Testis (tissue), 2 donors: ENCODE measurements at regions not wholly inside any gene's neighbourhood (a gene's known extent, or its start where the extent isn't known, plus 50 kb on each side); places are given as distances from the start of the nearest gene placed in this dataset.

Experiments
- DNase-seq: peaks from one replicate; pipeline ENCODE4 v3.0.0-alpha.2; 2019
- H3K27ac ChIP-seq, 2 donors: fragments of 200-600 bp; sonication (generic); one replicate each; pipeline ENCODE4 v1.5.1; 2019
- H3K27me3 ChIP-seq: fragments of 200-600 bp; sonication (generic); one replicate; pipeline ENCODE4 v1.5.1; 2019
- H3K36me3 ChIP-seq: fragments of 200-600 bp; sonication (generic); one replicate; pipeline ENCODE4 v1.5.1; 2017; ENCODE audit warnings: low read depth; ENCODE audit errors: missing control alignments
- H3K4me1 ChIP-seq: fragments of 200-600 bp; sonication (generic); one replicate; pipeline ENCODE4 v1.5.1; 2019
- H3K4me3 ChIP-seq, 2 donors: fragments of 200-600 bp; sonication (generic); one replicate each; pipeline ENCODE4 v1.5.1; 2017 to 2019
- H3K9me3 ChIP-seq: fragments of 200-600 bp; sonication (generic); one replicate; pipeline ENCODE4 v1.5.1; 2017
- POLR2A ChIP-seq: fragments of 450-650 bp; IDR thresholded peaks from one replicate; pipeline ENCODE4 v1.6.1; 2017; ENCODE audit warnings: antibody characterized with exemption, mild to moderate bottlenecking, moderate library complexity
- WGBS, 2 donors: methylation state at CpG; one replicate each; pipeline ENCODE4 v1.1.5; 2018; 5-methylcytosine and 5-hydroxymethylcytosine counted together
- intact Hi-C: fragments of 100-400 bp; cut with DNase I; formaldehyde crosslinking; loops from one replicate; pipeline ENCODE4 v1.15.1; 2023; ENCODE audit warnings: low total_unique reads
- TF ChIP-seq, protein P1 (sequence below), 3 experiments: fragments of 450-650 bp in 2 of 3; fragments of 200-600 bp in 1 of 3; sonication (generic) in 1 of 3; IDR thresholded peaks; one replicate each; pipeline ENCODE4 v1.5.1; 2016 to 2019; ENCODE audit warnings: antibody characterized with exemption in 3 of 3, mild to moderate bottlenecking in 2 of 3, moderate library complexity in 1 of 3

DNA sequence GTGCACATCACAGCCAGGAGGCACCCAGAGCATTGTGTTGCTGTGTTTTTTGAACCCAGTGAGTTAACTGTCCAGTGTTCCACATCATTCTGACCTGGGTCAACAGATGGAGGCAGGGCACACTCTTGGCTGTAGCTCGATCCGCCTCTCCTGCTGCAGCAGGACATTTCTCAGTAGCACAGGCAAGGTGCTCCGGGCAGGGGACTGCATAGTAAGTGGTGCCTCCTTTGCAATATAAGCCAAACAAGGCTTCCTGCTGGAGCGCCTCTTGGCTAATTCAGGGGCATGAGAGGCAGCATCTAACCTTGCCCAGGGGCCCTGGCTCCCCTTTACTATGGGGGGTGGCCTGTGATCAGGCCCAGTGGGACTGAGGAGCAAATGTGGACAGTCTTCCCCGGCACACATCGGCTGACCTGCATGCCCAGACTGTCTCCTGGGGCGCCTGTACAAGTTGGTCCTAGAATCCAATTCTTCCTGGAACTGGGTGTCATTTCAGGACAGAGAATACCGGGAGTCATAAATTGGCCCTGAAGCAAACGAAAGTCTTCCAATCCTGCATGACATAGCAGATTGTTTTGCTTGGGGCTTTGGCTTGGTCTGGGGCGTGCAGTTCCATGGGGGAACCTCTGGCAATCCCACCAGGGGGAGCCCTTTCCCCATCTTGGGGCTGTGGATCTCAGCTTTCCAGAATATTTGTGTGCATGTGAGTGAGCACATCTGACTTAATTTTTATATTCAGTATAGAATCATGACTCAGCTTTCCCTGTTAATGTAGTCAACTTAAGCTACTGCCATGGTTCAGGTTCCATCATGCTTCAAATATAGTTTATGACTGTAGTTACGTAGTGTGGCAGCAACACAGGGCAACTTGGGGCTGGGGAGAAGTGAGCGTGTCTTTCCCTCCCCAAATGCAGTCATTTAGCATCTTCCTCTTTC, 56.0 kb upstream of the DDR1 start:
- intact Hi-C loops, result loop anchor here (5.0 kb wide), 1 partner anchor 54 kb away; the partner anchor contains the start of gene DDR1
- no peaks in the 10 kb centered on the region for H3K36me3 ChIP-seq
- peak; percentile 92 for DNase-seq
- 56 to 57% methylated on average over 12 of the region's 12 CpGs for WGBS, 2 donors
- H3K27me3 ChIP-seq, result no peaks in the 10 kb centered on the region
- peak overlapping the region in 1 of 2 donors; percentile 7 for H3K27ac ChIP-seq
- H3K4me3 ChIP-seq, result no peak overlapping the region
- H3K9me3 ChIP-seq, result no peaks in the 10 kb centered on the region
- TF ChIP-seq, protein P1, sequence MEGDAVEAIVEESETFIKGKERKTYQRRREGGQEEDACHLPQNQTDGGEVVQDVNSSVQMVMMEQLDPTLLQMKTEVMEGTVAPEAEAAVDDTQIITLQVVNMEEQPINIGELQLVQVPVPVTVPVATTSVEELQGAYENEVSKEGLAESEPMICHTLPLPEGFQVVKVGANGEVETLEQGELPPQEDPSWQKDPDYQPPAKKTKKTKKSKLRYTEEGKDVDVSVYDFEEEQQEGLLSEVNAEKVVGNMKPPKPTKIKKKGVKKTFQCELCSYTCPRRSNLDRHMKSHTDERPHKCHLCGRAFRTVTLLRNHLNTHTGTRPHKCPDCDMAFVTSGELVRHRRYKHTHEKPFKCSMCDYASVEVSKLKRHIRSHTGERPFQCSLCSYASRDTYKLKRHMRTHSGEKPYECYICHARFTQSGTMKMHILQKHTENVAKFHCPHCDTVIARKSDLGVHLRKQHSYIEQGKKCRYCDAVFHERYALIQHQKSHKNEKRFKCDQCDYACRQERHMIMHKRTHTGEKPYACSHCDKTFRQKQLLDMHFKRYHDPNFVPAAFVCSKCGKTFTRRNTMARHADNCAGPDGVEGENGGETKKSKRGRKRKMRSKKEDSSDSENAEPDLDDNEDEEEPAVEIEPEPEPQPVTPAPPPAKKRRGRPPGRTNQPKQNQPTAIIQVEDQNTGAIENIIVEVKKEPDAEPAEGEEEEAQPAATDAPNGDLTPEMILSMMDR (IDR thresholded peaks at IDR 0.05), result peak; percentile 92 to 96 (median 93)
- TF ChIP-seq POLR2A, result no peak
- peaks cover 12% of the 10 kb centered on the region for H3K4me1 ChIP-seq

DNA sequence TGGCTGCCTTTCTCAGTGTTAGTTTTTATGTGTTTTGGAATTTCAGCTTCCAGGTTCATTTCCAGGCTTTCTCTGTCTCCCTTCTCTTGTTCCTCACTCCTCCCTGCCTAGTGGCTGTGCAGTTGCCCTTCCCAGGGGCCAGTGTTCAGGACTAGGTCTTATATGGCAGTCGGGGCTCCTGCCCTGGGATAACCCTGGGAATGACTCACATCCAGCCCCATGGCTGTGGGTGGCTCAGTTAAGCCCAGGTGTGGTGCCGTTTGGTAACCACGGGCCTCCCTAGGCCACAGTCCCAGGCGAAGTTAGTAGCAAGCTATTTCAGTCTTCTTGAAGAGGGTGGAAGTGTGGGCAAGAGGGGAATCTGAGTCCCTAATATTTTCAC, 57.4 kb upstream of the DDR1 start:
- H3K36me3 ChIP-seq, result no peaks in the 10 kb centered on the region

DNA sequence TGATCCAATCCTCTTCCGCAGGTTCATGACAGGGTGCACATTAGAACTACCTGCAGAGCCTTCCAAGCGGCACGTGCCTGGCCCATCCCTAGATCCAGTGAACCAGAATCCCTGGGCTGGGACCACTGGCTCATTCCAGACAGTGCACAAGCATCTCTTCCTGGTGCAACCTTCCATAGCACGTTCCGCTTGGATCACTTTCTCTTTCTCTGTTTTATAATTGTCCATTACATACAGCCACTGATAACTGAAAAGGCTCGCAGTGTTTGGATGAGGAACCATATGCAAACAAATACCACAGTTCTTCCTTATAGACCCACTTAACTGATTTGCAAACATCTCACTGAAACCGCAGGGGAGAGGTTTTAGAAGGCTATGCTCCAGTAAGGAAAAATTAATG, 59.6 kb upstream of the DDR1 start:
- Histone ChIP-seq H3K27me3 (no peaks in the 10 kb centered on the region), H3K4me3 (no peak overlapping the region), H3K9me3 (no peaks in the 10 kb centered on the region), H3K36me3 (no peaks in the 10 kb centered on the region), H3K4me1 (peaks cover 12% of the 10 kb centered on the region), H3K27ac (no peak overlapping the region)
- DNase-seq, result no peak
- 93 to 95% methylated on average over 7 of the region's 7 CpGs for WGBS, 2 donors
- TF ChIP-seq, protein P1 (IDR thresholded peaks at IDR 0.05), result no peak
- no peak for TF ChIP-seq POLR2A
- intact Hi-C loops, result loop anchor here (5.0 kb wide), 1 partner anchor 58 kb away; the partner anchor contains the start of gene DDR1

More for the DNA sequence above, 57.4 kb upstream of the DDR1 start:
- WGBS, 2 donors, result 74 to 80% methylated on average over 3 to 4 of the region's 4 CpGs
- no peak overlapping the region for H3K4me3 ChIP-seq
- no peaks in the 10 kb centered on the region for H3K27me3 ChIP-seq
- peaks cover 12% of the 10 kb centered on the region for H3K4me1 ChIP-seq
- no peaks in the 10 kb centered on the region for H3K9me3 ChIP-seq
- no peak for TF ChIP-seq POLR2A
- TF ChIP-seq, protein P1 (IDR thresholded peaks at IDR 0.05), result no peak
- DNase-seq, result no peak
- no peak overlapping the region for H3K27ac ChIP-seq
- intact Hi-C loops, result loop anchor here (5.0 kb wide), 1 partner anchor 55 kb away; the partner anchor contains the start of gene DDR1

DNA sequence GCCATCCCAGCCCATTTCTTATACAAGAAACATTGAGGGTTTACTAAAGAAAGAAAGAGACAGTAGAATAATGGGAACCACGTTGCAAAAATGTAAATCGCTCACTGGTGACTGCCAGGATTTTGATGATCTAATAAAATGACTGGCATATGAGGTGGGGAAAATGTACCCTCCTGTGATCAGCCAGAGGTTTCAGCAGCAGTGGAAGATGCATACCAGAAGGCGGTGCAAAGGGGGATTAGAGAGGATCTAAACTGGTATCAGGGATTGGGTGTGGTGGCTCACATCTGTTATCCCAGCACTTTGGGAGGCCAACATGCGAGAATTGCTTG, 60.8 kb upstream of the DDR1 start:
- no peak for TF ChIP-seq POLR2A
- TF ChIP-seq, protein P1 (IDR thresholded peaks at IDR 0.05), result no peak
- Histone ChIP-seq H3K36me3 (no peaks in the 10 kb centered on the region), H3K4me3 (no peak overlapping the region), H3K4me1 (peaks cover 6% of the 10 kb centered on the region), H3K9me3 (no peaks in the 10 kb centered on the region), H3K27ac (no peak overlapping the region), H3K27me3 (no peaks in the 10 kb centered on the region)
- no peak for DNase-seq
- intact Hi-C loops, result no loop called here
- 81 to 82% methylated on average over 4 of the region's 4 CpGs for WGBS, 2 donors
